22Rv1 (cell line): ENCODE measurements at regions not wholly inside any gene's neighbourhood (a gene's known extent, or its start where the extent isn't known, plus 50 kb on each side); places are given as distances from the start of the nearest gene placed in this dataset.

Experiments used
- ZFX ChIP-seq: fragments of 450-650 bp; IDR thresholded peaks from 2 replicates; pipeline ENCODE4 v1.6.1; 2017; ENCODE audit warnings: antibody characterized with exemption, borderline replicate concordance
- TF ChIP-seq, protein P1 (sequence below): fragments of 450-650 bp; IDR thresholded peaks from 2 replicates; pipeline ENCODE4 v1.5.1; 2017; ENCODE audit warnings: mild to moderate bottlenecking

- TF ChIP-seq, protein P1, sequence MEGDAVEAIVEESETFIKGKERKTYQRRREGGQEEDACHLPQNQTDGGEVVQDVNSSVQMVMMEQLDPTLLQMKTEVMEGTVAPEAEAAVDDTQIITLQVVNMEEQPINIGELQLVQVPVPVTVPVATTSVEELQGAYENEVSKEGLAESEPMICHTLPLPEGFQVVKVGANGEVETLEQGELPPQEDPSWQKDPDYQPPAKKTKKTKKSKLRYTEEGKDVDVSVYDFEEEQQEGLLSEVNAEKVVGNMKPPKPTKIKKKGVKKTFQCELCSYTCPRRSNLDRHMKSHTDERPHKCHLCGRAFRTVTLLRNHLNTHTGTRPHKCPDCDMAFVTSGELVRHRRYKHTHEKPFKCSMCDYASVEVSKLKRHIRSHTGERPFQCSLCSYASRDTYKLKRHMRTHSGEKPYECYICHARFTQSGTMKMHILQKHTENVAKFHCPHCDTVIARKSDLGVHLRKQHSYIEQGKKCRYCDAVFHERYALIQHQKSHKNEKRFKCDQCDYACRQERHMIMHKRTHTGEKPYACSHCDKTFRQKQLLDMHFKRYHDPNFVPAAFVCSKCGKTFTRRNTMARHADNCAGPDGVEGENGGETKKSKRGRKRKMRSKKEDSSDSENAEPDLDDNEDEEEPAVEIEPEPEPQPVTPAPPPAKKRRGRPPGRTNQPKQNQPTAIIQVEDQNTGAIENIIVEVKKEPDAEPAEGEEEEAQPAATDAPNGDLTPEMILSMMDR = no peak
- TF ChIP-seq ZFX = no peak
Observed at GRCh38 chr3:146757759-146758158, 152.6 kb upstream of the PLSCR5 start.
